K562 (cell line): ENCODE measurements at regions not wholly inside any gene's neighbourhood (a gene's known extent, or its start where the extent isn't known, plus 50 kb on each side); places are given as distances from the start of the nearest gene placed in this dataset.

Experiments used
- ATAC-seq: fragments of 200-7000 bp; cut with Tn5 transposase; 3 replicates; pipeline ENCODE4 v1.9.1; 2020; ENCODE audit warnings: moderate library complexity
- BruUV-seq: library from RNA; stranded (reverse); fragments of 400-500 nt; replicated peaks from 2 replicates; lab custom pipeline; 2021; lab: Mats Ljungman, UMichigan
- CTCF ChIA-PET: fragments of 300-600 bp; formaldehyde crosslinking; extraction: SDS; loops from one replicate; lab custom pipeline; 2021; ENCODE audit warnings: low intra/inter-chr PET ratio; lab: Yijun Ruan, JAX
- POLR2A ChIA-PET: fragments of 300-600, 350-650 bp; sonication (Branson Sonifier 250); formaldehyde crosslinking; extraction: SDS; loops from one replicate; lab custom pipeline; 2021; ENCODE audit warnings: antibody characterized with exemption, inconsistent platforms; lab: Yijun Ruan, JAX
- DNase-seq, 4 experiments: peaks; one replicate each; pipeline versions ENCODE4 v3.0.0 to v3.0.0-alpha.2; 2011 to 2018; ENCODE audit warnings: low spot score in 3 of 4, mixed read lengths in 3 of 4; ENCODE audit errors: extremely low read depth in 1 of 4
- FAIRE-seq: peaks from 2 replicates; lab custom pipeline; 2011; peaks lifted over from hg19 to GRCh38; lab: Jason Lieb, UNC
- H2AFZ ChIP-seq: 2 replicates; pipeline ENCODE4 v1.6.0; 2011; ENCODE audit warnings: low read depth, low read length, control low read depth, inconsistent platforms
- H3K27ac ChIP-seq: fragments of 200-600 bp; 3 replicates; pipeline ENCODE4 v1.8.0; 2011; ENCODE audit warnings: low read depth, mild to moderate bottlenecking, control low read depth, inconsistent platforms, low read length, moderate library complexity, mixed read lengths; ENCODE audit errors: extremely low read depth
- H3K27me3 ChIP-seq, 2 experiments: fragments of 300-600 bp in 1 of 2; 2 replicates in 1 of 2; 3 replicates in 1 of 2; pipeline versions ENCODE4 v1.6.0 to v1.8.0; 2011; ENCODE audit warnings: inconsistent platforms in 2 of 2, low read length in 2 of 2, mild to moderate bottlenecking in 1 of 2, mixed read lengths in 1 of 2, moderate library complexity in 1 of 2; ENCODE audit not compliant: control insufficient read depth in 2 of 2, insufficient read depth in 2 of 2
- H3K36me3 ChIP-seq: fragments of 300-600 bp; 3 replicates; pipeline ENCODE4 v1.8.0; 2011; ENCODE audit warnings: mild to moderate bottlenecking, low read length, inconsistent platforms; ENCODE audit not compliant: control insufficient read depth, insufficient read depth
- H3K4me1 ChIP-seq, 2 experiments: fragments of 200-600 bp in 1 of 2; replicated peaks in 1 of 2; 2 replicates in 1 of 2; 3 replicates in 1 of 2; pipeline versions ENCODE4 v1.5.1 to v1.8.0; 2011; ENCODE audit warnings: inconsistent platforms in 2 of 2, low read length in 2 of 2, mild to moderate bottlenecking in 1 of 2, mixed read lengths in 1 of 2, moderate library complexity in 1 of 2; ENCODE audit not compliant: control insufficient read depth in 2 of 2, insufficient read depth in 2 of 2
- H3K4me2 ChIP-seq: 2 replicates; pipeline ENCODE4 v1.6.1; 2011; ENCODE audit warnings: low read length, control low read depth, inconsistent platforms, mixed read lengths; ENCODE audit not compliant: insufficient read depth
- H3K4me3 ChIP-seq: fragments of 200-600 bp; sonication (generic), shearing (Covaris generic); 2 replicates; pipeline ENCODE4 v1.5.1; 2016; ENCODE audit warnings: control low read depth, inconsistent platforms
- H3K79me2 ChIP-seq: fragments of 200-600 bp; 3 replicates; pipeline ENCODE4 v1.8.0; 2011; ENCODE audit warnings: low read length, inconsistent platforms; ENCODE audit not compliant: control insufficient read depth, insufficient read depth
- H3K9ac ChIP-seq, 2 experiments: 2 replicates each; pipeline versions ENCODE4 v1.6.0 to v1.6.1; 2011; ENCODE audit warnings: low read depth in 2 of 2, low read length in 2 of 2, control low read depth in 1 of 2, inconsistent platforms in 1 of 2, mild to moderate bottlenecking in 1 of 2, mixed read lengths in 1 of 2; ENCODE audit not compliant: insufficient read depth in 1 of 2
- H3K9me1 ChIP-seq: one replicate; pipeline ENCODE4 v1.6.0; 2011; ENCODE audit warnings: inconsistent platforms, mild to moderate bottlenecking, low read length, moderate library complexity; ENCODE audit not compliant: control insufficient read depth, insufficient read depth
- H3K9me3 ChIP-seq: replicated peaks from 2 replicates; pipeline ENCODE4 v1.5.1; 2011; ENCODE audit warnings: low read depth, low read length, inconsistent platforms; ENCODE audit not compliant: control insufficient read depth, insufficient read depth
- H4K20me1 ChIP-seq: replicated peaks from 2 replicates; pipeline ENCODE4 v1.6.1; 2011; ENCODE audit warnings: low read length, inconsistent platforms, mixed read lengths; ENCODE audit not compliant: control insufficient read depth, insufficient read depth
- FOXP4 ChIP-seq: sonication (generic); formaldehyde crosslinking; IDR thresholded peaks from 2 replicates; pipeline ENCODE4 v1.8.0; 2022; ENCODE audit warnings: mild to moderate bottlenecking, missing genetic modification reagents, borderline replicate concordance
- HDAC3 ChIP-seq: fragments of 450-650 bp; IDR thresholded peaks from 2 replicates; pipeline ENCODE4 v1.6.1; 2018; ENCODE audit warnings: borderline replicate concordance, mild to moderate bottlenecking, moderate library complexity; ENCODE audit not compliant: partially characterized antibody
- NR2F6 ChIP-seq: fragments of 450-650 bp; formaldehyde crosslinking; IDR thresholded peaks from 2 replicates; pipeline ENCODE4 v1.4.0; 2020; ENCODE audit warnings: mild to moderate bottlenecking
- PHB2 ChIP-seq: fragments of 450-650 bp; IDR thresholded peaks from 2 replicates; pipeline ENCODE4 v1.6.1; 2017; ENCODE audit warnings: low read depth
- POLR2B ChIP-seq: fragments of 450-650 bp; IDR thresholded peaks from 2 replicates; pipeline ENCODE4 v1.6.1; 2018; ENCODE audit warnings: low read depth; ENCODE audit not compliant: partially characterized antibody
- U2AF1 ChIP-seq: fragments of 200-400 bp; formaldehyde crosslinking; optimal IDR thresholded peaks from 2 replicates; pipeline ENCODE3; 2017; ENCODE audit warnings: mild to moderate bottlenecking, low read depth, low read length, moderate library complexity
- WGBS: fragments of 100-300 bp; shearing (Covaris generic); methylation state at CpG from one replicate; pipeline ENCODE4 v1.1.6; 2016; ENCODE audit warnings: low coverage, mixed read lengths; ENCODE audit not compliant: insufficient coverage; ENCODE audit errors: missing lambda C conversion rate; 5-methylcytosine and 5-hydroxymethylcytosine counted together
- in situ Hi-C: fragments of 300-500 bp; cut with MboI; formaldehyde crosslinking; loops from 4 replicates; pipeline ENCODE4 v1.15.0; 2018; ENCODE audit warnings: inconsistent platforms, mixed read lengths
- intact Hi-C: fragments of 100-400 bp; cut with micrococcal nuclease; formaldehyde crosslinking; loops from 2 replicates; pipeline ENCODE4 v1.14.2; 2022

- DNase-seq: no peak
- no peaks in the 10 kb centered on the region; a peak in 2 of 5 replicates for H3K4me1 ChIP-seq
- H4K20me1 ChIP-seq: peaks cover 25% of the 10 kb centered on the region
- no peak overlapping the region for H3K27ac ChIP-seq
- in situ Hi-C loops: loop anchor here (25.0 kb wide), 2 partner anchors 579 to 879 kb away; no protein-coding TSS in a partner anchor
- POLR2A ChIA-PET: interaction anchor here (0.6 kb wide), 1 partner anchor 713 kb away, joined by 3 read pairs; no protein-coding TSS in a partner anchor
- BruUV-seq: no TSS peak
- H2AFZ ChIP-seq: no peak overlapping the region
- TF ChIP-seq U2AF1 (no peak), FOXP4 (no peak), POLR2B (no peak), PHB2 (no peak), HDAC3 (no peak), NR2F6 (no peak)
- TF ChIP-seq, all 486 proteins: peak for 0
- 57% methylated on average over 22 of the region's 29 CpGs for WGBS
- Histone ChIP-seq H3K79me2 (no peaks in the 10 kb centered on the region), H3K27me3 (peaks cover 2 to 4% of the 10 kb centered on the region in 2 experiments; a peak in 4 of 5 replicates), H3K9me3 (no peaks in the 10 kb centered on the region), H3K9ac (no peak overlapping the region), H3K4me3 (no peak overlapping the region), H3K9me1 (no peaks in the 10 kb centered on the region), H3K4me2 (no peak overlapping the region), H3K36me3 (no peaks in the 10 kb centered on the region)
- ATAC-seq: no peak
- CTCF ChIA-PET: no interaction called here
- FAIRE-seq: no peak
- intact Hi-C loops: loop anchor here (2.0 to 5.0 kb wide), 5 partner anchors 41 to 854 kb away; no protein-coding TSS in a partner anchor
Observed at GRCh38 chr13:99657848-99658260, 156.6 kb downstream of the TM9SF2 start.
